Keratinocyte (primary cell): ENCODE measurements at regions not wholly inside any gene's neighbourhood (a gene's known extent, or its start where the extent isn't known, plus 50 kb on each side); places are given as distances from the start of the nearest gene placed in this dataset.

Experiments used
- DNase-seq: peaks from one replicate; pipeline ENCODE4 v3.0.0-alpha.2; 2011; ENCODE audit warnings: low read depth, missing footprints, low spot score
- FAIRE-seq: peaks from 2 replicates; lab custom pipeline; 2011; peaks lifted over from hg19 to GRCh38; lab: Jason Lieb, UNC
- H2AFZ ChIP-seq: 2 replicates; pipeline ENCODE4 v1.6.0; 2012; ENCODE audit warnings: low read length, control low read depth, inconsistent platforms; ENCODE audit not compliant: control insufficient read depth
- H3K27ac ChIP-seq: 2 replicates; pipeline ENCODE4 v1.5.1; 2011; ENCODE audit warnings: low read length; ENCODE audit not compliant: control insufficient read depth, insufficient read depth
- H3K27me3 ChIP-seq: 3 replicates; pipeline ENCODE4 v1.6.0; 2011; ENCODE audit warnings: low read length; ENCODE audit not compliant: control insufficient read depth, insufficient read depth; ENCODE audit errors: extremely low read depth
- H3K36me3 ChIP-seq, 2 experiments: 2 replicates in 1 of 2; 3 replicates in 1 of 2; pipeline ENCODE4 v1.5.1; 2011; ENCODE audit warnings: low read length in 2 of 2, mild to moderate bottlenecking in 1 of 2; ENCODE audit not compliant: control insufficient read depth in 2 of 2, insufficient read depth in 2 of 2; ENCODE audit errors: extremely low read depth in 1 of 2
- H3K4me1 ChIP-seq: 3 replicates; pipeline ENCODE4 v1.5.1; 2011; ENCODE audit warnings: low read length; ENCODE audit not compliant: control insufficient read depth, insufficient read depth; ENCODE audit errors: extremely low read depth
- H3K4me2 ChIP-seq: 3 replicates; pipeline ENCODE4 v1.6.0; 2011; ENCODE audit warnings: low read depth, low read length; ENCODE audit not compliant: control insufficient read depth, insufficient read depth; ENCODE audit errors: extremely low read depth
- H3K4me3 ChIP-seq, 3 experiments: fragments of 200-600 bp in 1 of 3; sonication (generic) in 1 of 3; 2 replicates in 2 of 3; 3 replicates in 1 of 3; pipeline ENCODE4 v1.5.1; 2011 to 2016; ENCODE audit warnings: low read length in 3 of 3, mild to moderate bottlenecking in 3 of 3, control low read depth in 2 of 3, inconsistent platforms in 1 of 3, low read depth in 1 of 3, mixed read lengths in 1 of 3, mixed run types in 1 of 3, moderate library complexity in 1 of 3; ENCODE audit not compliant: control insufficient read depth in 2 of 3, insufficient read depth in 2 of 3; ENCODE audit errors: extremely low read depth in 1 of 3
- H3K79me2 ChIP-seq: 2 replicates; pipeline ENCODE4 v1.6.0; 2012; ENCODE audit warnings: low read length; ENCODE audit not compliant: control insufficient read depth, insufficient read depth
- H3K9ac ChIP-seq: 3 replicates; pipeline ENCODE4 v1.6.0; 2011; ENCODE audit warnings: low read length; ENCODE audit not compliant: control insufficient read depth, insufficient read depth; ENCODE audit errors: extremely low read depth
- H3K9me1 ChIP-seq: 3 replicates; pipeline ENCODE4 v1.6.0; 2011; ENCODE audit warnings: low read length; ENCODE audit not compliant: control insufficient read depth, insufficient read depth; ENCODE audit errors: extremely low read depth
- H3K9me3 ChIP-seq: 2 replicates; pipeline ENCODE4 v1.5.1; 2012; ENCODE audit warnings: low read depth, low read length; ENCODE audit not compliant: control insufficient read depth
- H4K20me1 ChIP-seq: 3 replicates; pipeline ENCODE4 v1.6.0; 2011; ENCODE audit warnings: low read length; ENCODE audit not compliant: control insufficient read depth, insufficient read depth; ENCODE audit errors: extremely low read depth
- EZH2 ChIP-seq: IDR thresholded peaks from one replicate; pipeline ENCODE4 v1.6.1; 2012; ENCODE audit warnings: inconsistent platforms, mild to moderate bottlenecking, low read length, moderate library complexity
- dilution Hi-C: fragments of 300-500 bp; cut with MboI; formaldehyde crosslinking; loops from one replicate; pipeline ENCODE4 v1.7.0; 2020; ENCODE audit warnings: low sequenced_read_pairs; ENCODE audit not compliant: extremely low pct_ligation_motif_present
- TF ChIP-seq, protein P1 (sequence below), 3 experiments: IDR thresholded peaks in 1 of 3; conservative IDR thresholded peaks in 1 of 3; optimal IDR thresholded peaks in 1 of 3; 2 replicates in 2 of 3; 3 replicates in 1 of 3; pipeline versions ENCODE3 to v1.5.1; 2011; ENCODE audit warnings: low read length in 3 of 3, mild to moderate bottlenecking in 3 of 3, moderate library complexity in 2 of 3, control low read depth in 1 of 3, inconsistent platforms in 1 of 3; ENCODE audit not compliant: insufficient read depth in 2 of 3; ENCODE audit errors: extremely low read depth in 1 of 3

DNA sequence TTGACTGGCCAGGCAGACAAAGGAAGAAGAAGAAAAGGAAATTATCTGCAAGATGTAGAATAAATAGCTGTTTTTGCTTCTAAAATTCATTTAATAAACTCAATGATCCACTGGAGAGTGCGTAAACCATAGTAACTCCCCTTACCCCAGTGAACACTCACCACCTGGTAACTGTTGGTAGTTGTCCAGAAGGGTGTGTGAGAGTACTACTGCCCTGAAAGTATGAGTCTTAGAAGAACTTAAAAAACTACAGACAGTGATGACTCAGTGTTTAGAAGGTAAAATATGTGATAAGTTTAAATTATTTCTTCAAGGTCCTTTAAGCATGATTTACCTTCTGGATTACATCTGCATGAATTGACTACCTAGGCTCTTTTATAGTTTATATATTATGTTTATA, 53.0 kb upstream of the SEMA3A start:
- TF ChIP-seq EZH2: no peak
- TF ChIP-seq, protein P1, sequence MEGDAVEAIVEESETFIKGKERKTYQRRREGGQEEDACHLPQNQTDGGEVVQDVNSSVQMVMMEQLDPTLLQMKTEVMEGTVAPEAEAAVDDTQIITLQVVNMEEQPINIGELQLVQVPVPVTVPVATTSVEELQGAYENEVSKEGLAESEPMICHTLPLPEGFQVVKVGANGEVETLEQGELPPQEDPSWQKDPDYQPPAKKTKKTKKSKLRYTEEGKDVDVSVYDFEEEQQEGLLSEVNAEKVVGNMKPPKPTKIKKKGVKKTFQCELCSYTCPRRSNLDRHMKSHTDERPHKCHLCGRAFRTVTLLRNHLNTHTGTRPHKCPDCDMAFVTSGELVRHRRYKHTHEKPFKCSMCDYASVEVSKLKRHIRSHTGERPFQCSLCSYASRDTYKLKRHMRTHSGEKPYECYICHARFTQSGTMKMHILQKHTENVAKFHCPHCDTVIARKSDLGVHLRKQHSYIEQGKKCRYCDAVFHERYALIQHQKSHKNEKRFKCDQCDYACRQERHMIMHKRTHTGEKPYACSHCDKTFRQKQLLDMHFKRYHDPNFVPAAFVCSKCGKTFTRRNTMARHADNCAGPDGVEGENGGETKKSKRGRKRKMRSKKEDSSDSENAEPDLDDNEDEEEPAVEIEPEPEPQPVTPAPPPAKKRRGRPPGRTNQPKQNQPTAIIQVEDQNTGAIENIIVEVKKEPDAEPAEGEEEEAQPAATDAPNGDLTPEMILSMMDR (optimal IDR thresholded peaks at IDR 0.05 in 1 of 3, IDR thresholded peaks at IDR 0.05 in 1 of 3, conservative IDR thresholded peaks at IDR 0.05 in 1 of 3; ENCODE audit: extremely low read depth in 1 of 3, insufficient read depth in 2 of 3, low read length in 3 of 3): peak; percentile 29 to 50 (median 36)
- dilution Hi-C loops: no loop called here
- FAIRE-seq: no peak
- no peaks in the 10 kb centered on the region for H4K20me1 ChIP-seq
- H3K36me3 ChIP-seq: no peaks in the 10 kb centered on the region
- no peaks in the 10 kb centered on the region for H3K9me1 ChIP-seq
- no peaks in the 10 kb centered on the region for H3K79me2 ChIP-seq
- no peak overlapping the region for H3K27ac ChIP-seq
- H3K9ac ChIP-seq: no peak overlapping the region
- H2AFZ ChIP-seq: no peak overlapping the region
- no peaks in the 10 kb centered on the region for H3K4me1 ChIP-seq
- no peak overlapping the region for H3K4me3 ChIP-seq
- no peak for DNase-seq
- H3K9me3 ChIP-seq: peaks cover 2% of the 10 kb centered on the region
- H3K4me2 ChIP-seq: no peak overlapping the region
- H3K27me3 ChIP-seq: no peaks in the 10 kb centered on the region

- no peak overlapping the region for H3K4me3 ChIP-seq
- peaks cover 2% of the 10 kb centered on the region for H3K9me3 ChIP-seq
- H3K4me2 ChIP-seq: no peak overlapping the region
- DNase-seq (no peak), FAIRE-seq (no peak)
- TF ChIP-seq, protein P1 (optimal IDR thresholded peaks at IDR 0.05 in 1 of 3, IDR thresholded peaks at IDR 0.05 in 1 of 3, conservative IDR thresholded peaks at IDR 0.05 in 1 of 3; ENCODE audit: extremely low read depth in 1 of 3, insufficient read depth in 2 of 3, low read length in 3 of 3): no peak
- no peak for TF ChIP-seq EZH2
- H4K20me1 ChIP-seq: no peaks in the 10 kb centered on the region
- no peaks in the 10 kb centered on the region for H3K36me3 ChIP-seq
- H2AFZ ChIP-seq: no peak overlapping the region
- H3K9me1 ChIP-seq: no peaks in the 10 kb centered on the region
- dilution Hi-C loops: no loop called here
- no peak overlapping the region for H3K27ac ChIP-seq
- no peaks in the 10 kb centered on the region for H3K79me2 ChIP-seq
- no peaks in the 10 kb centered on the region for H3K27me3 ChIP-seq
- H3K9ac ChIP-seq: no peak overlapping the region
- H3K4me1 ChIP-seq: no peaks in the 10 kb centered on the region
These were observed 51.2 kb upstream of the SEMA3A start for GRCh38 chr7:84245835-84246234.
